Esophagus squamous epithelium (tissue), 4 donors: ENCODE measurements at regions not wholly inside any gene's neighbourhood (a gene's known extent, or its start where the extent isn't known, plus 50 kb on each side); places are given as distances from the start of the nearest gene placed in this dataset.

ENCODE experiments used
- CTCF ChIP-seq, 6 experiments: fragments of 450-650 bp in 4 of 6; fragments of 200-600 bp in 2 of 6; sonication (generic) in 2 of 6; IDR thresholded peaks; one replicate each; pipeline ENCODE4 v1.5.1; 2016 to 2019; ENCODE audit warnings: antibody characterized with exemption in 6 of 6, mild to moderate bottlenecking in 4 of 6, moderate library complexity in 4 of 6
- POLR2A ChIP-seq, 4 donors: fragments of 450-650 bp; IDR thresholded peaks; one replicate each; pipeline ENCODE4 v1.6.1; 2017; ENCODE audit warnings: antibody characterized with exemption in 4 of 4, mild to moderate bottlenecking in 4 of 4, moderate library complexity in 3 of 4

DNA sequence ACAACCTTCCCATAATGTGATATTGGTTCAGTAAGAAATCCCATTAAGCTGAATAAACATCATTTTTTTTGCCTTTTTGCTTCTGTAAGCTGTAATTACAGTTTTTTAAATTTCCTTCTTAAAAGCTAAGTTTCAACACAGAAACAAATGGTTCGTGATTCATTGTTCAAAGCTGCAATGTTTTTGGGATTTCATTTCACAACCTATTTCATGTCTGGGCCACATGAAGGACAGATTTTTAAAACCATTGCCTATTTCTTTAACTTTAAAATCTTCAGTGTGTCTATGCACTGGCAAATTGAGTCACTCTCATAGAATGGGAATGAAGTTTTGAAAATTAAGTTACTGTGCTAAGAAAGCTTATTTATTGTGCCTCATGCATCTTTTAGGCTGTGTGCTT, 66.9 kb downstream of the TFPI2 start:
- no peak for TF ChIP-seq CTCF (IDR thresholded peaks at IDR 0.05)
- no peak for TF ChIP-seq POLR2A (IDR thresholded peaks at IDR 0.05)
